22Rv1 (cell line): ENCODE measurements at regions not wholly inside any gene's neighbourhood (a gene's known extent, or its start where the extent isn't known, plus 50 kb on each side); places are given as distances from the start of the nearest gene placed in this dataset.

Source experiments
- ZFX ChIP-seq: fragments of 450-650 bp; IDR thresholded peaks from 2 replicates; pipeline ENCODE4 v1.6.1; 2017; ENCODE audit warnings: antibody characterized with exemption, borderline replicate concordance
- TF ChIP-seq, protein P1 (sequence below): fragments of 450-650 bp; IDR thresholded peaks from 2 replicates; pipeline ENCODE4 v1.5.1; 2017; ENCODE audit warnings: mild to moderate bottlenecking

DNA sequence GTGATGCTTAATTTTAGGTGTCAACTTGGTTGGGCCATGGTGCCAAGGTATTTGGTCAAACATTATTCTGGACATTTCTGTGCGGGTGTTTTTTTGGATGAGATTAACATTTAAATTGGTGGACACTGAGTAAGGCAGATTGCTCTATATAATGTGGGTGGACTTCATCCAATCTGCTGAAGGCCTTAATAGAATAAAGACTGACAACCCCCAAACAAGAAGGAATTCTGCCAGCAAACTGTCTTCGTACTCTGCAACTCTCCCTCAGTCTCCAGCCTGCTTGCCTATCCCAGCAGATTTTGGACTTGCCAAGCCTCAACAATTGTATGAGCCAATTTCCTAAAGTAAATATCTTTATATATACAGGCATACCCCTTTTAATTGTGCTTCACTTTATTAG, 850.1 kb downstream of the TBC1D32 start:
- TF ChIP-seq, protein P1, sequence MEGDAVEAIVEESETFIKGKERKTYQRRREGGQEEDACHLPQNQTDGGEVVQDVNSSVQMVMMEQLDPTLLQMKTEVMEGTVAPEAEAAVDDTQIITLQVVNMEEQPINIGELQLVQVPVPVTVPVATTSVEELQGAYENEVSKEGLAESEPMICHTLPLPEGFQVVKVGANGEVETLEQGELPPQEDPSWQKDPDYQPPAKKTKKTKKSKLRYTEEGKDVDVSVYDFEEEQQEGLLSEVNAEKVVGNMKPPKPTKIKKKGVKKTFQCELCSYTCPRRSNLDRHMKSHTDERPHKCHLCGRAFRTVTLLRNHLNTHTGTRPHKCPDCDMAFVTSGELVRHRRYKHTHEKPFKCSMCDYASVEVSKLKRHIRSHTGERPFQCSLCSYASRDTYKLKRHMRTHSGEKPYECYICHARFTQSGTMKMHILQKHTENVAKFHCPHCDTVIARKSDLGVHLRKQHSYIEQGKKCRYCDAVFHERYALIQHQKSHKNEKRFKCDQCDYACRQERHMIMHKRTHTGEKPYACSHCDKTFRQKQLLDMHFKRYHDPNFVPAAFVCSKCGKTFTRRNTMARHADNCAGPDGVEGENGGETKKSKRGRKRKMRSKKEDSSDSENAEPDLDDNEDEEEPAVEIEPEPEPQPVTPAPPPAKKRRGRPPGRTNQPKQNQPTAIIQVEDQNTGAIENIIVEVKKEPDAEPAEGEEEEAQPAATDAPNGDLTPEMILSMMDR: no peak
- no peak for TF ChIP-seq ZFX
